Natural killer cell (primary cell): ENCODE measurements at regions not wholly inside any gene's neighbourhood (a gene's known extent, or its start where the extent isn't known, plus 50 kb on each side); places are given as distances from the start of the nearest gene placed in this dataset.

Experiments used
- ATAC-seq, 3 donors: fragments of 150-1000 bp in 2 of 3; fragments of 200-7000 bp in 1 of 3; cut with Tn5 transposase; 1 replicate in 1 of 3; 2 replicates in 2 of 3; pipeline ENCODE4 v1.10.0; 2021; ENCODE audit warnings: mild to moderate bottlenecking in 2 of 3, moderate library complexity in 2 of 3
- DNase-seq, 2 donors: peaks; one replicate each; pipeline versions ENCODE4 v3.0.0 to v3.0.0-alpha.2; 2013 to 2021; ENCODE audit warnings: mixed read lengths in 1 of 2
- H3K27ac ChIP-seq: one replicate; pipeline ENCODE4 v1.5.1; 2013; ENCODE audit warnings: mild to moderate bottlenecking, low read length
- H3K27me3 ChIP-seq: one replicate; pipeline ENCODE4 v1.6.1; 2013; ENCODE audit warnings: low read length; ENCODE audit not compliant: control insufficient read depth, insufficient read depth
- H3K36me3 ChIP-seq: one replicate; pipeline ENCODE4 v1.6.1; 2013; ENCODE audit warnings: low read length; ENCODE audit not compliant: control insufficient read depth, insufficient read depth
- H3K4me1 ChIP-seq: one replicate; pipeline ENCODE4 v1.6.1; 2013; ENCODE audit warnings: low read length; ENCODE audit not compliant: control insufficient read depth, insufficient read depth
- H3K4me3 ChIP-seq: one replicate; pipeline ENCODE4 v1.5.1; 2013; ENCODE audit warnings: low read length
- H3K9me3 ChIP-seq: one replicate; pipeline ENCODE4 v1.6.1; 2013; ENCODE audit warnings: low read length; ENCODE audit not compliant: control insufficient read depth, insufficient read depth
- H3K27ac Mint-ChIP-seq, 2 donors: one replicate each; pipeline ENCODE4 v1.8.0; 2022; ENCODE audit warnings: mild to moderate bottlenecking in 2 of 2, mixed read lengths in 2 of 2, moderate library complexity in 1 of 2
- H3K27me3 Mint-ChIP-seq, 2 donors: one replicate each; pipeline ENCODE4 v1.8.0; 2022; ENCODE audit warnings: low read depth in 2 of 2, mixed read lengths in 2 of 2
- H3K36me3 Mint-ChIP-seq: one replicate; pipeline ENCODE4 v1.8.0; 2022; ENCODE audit warnings: mixed read lengths
- H3K4me1 Mint-ChIP-seq, 2 donors: one replicate each; pipeline ENCODE4 v1.8.0; 2022; ENCODE audit warnings: mixed read lengths in 2 of 2
- H3K4me3 Mint-ChIP-seq: one replicate; pipeline ENCODE4 v1.8.0; 2022; ENCODE audit warnings: mild to moderate bottlenecking, moderate library complexity, mixed read lengths
- H3K9me3 Mint-ChIP-seq, 2 donors: one replicate each; pipeline ENCODE4 v1.8.0; 2022; ENCODE audit warnings: mixed read lengths in 2 of 2
- CTCF ChIP-seq: fragments of 200-600 bp; IDR thresholded peaks from one replicate; pipeline ENCODE4 v1.8.0; 2022; ENCODE audit warnings: antibody characterized with exemption
- WGBS: methylation state at CpG from one replicate; pipeline ENCODE4 v1.1.7; 2013; ENCODE audit warnings: missing lambda C conversion rate; ENCODE audit not compliant: insufficient coverage; 5-methylcytosine and 5-hydroxymethylcytosine counted together
- intact Hi-C: fragments of 100-400 bp; cut with micrococcal nuclease; formaldehyde crosslinking; loops from one replicate; pipeline ENCODE4 v1.14.2; 2022

GRCh38 chr4:10334506-10335028 is 122.7 kb downstream of the ZNF518B start:
- Histone ChIP-seq H3K27ac (no peak overlapping the region), H3K4me3 (no peak overlapping the region), H3K4me1 (no peaks in the 10 kb centered on the region), H3K27me3 (peaks cover 2% of the 10 kb centered on the region), H3K9me3 (no peaks in the 10 kb centered on the region), H3K36me3 (no peaks in the 10 kb centered on the region)
- intact Hi-C loops: no loop called here
- no peak overlapping the region for H3K27ac Mint-ChIP-seq
- no peak overlapping the region for H3K4me3 Mint-ChIP-seq
- no peak for DNase-seq
- no peak for TF ChIP-seq CTCF
- no peak for ATAC-seq
- WGBS: 89% methylated on average over 3 of the region's 3 CpGs
- peaks cover 6 to 41% of the 10 kb centered on the region in 2 donors for H3K27me3 Mint-ChIP-seq
- H3K9me3 Mint-ChIP-seq: no peaks in the 10 kb centered on the region
- H3K4me1 Mint-ChIP-seq: no peaks in the 10 kb centered on the region
- no peaks in the 10 kb centered on the region for H3K36me3 Mint-ChIP-seq

GRCh38 chr4:10333942-10334341 is 123.3 kb downstream of the ZNF518B start:
- Histone ChIP-seq H3K36me3 (no peaks in the 10 kb centered on the region), H3K4me1 (no peaks in the 10 kb centered on the region), H3K27me3 (peaks cover 2% of the 10 kb centered on the region), H3K4me3 (no peak overlapping the region), H3K27ac (no peak overlapping the region), H3K9me3 (no peaks in the 10 kb centered on the region)
- Mint-ChIP-seq H3K9me3 (no peaks in the 10 kb centered on the region), H3K36me3 (no peaks in the 10 kb centered on the region), H3K4me1 (no peaks in the 10 kb centered on the region), H3K4me3 (no peak overlapping the region), H3K27me3 (peaks cover 6 to 40% of the 10 kb centered on the region in 2 donors), H3K27ac (no peak overlapping the region)
- WGBS: no CpG with 5 or more reads among the region's 1 CpG
- TF ChIP-seq CTCF: no peak
- DNase-seq: no peak
- no peak for ATAC-seq
- intact Hi-C loops: no loop called here

GRCh38 chr4:10326075-10326474 is 131.2 kb downstream of the ZNF518B start:
- Histone ChIP-seq H3K9me3 (no peaks in the 10 kb centered on the region), H3K27me3 (no peaks in the 10 kb centered on the region), H3K27ac (no peak overlapping the region), H3K4me3 (no peak overlapping the region), H3K4me1 (no peaks in the 10 kb centered on the region), H3K36me3 (no peaks in the 10 kb centered on the region)
- intact Hi-C loops: no loop called here
- DNase-seq (no peak), ATAC-seq (no peak)
- Mint-ChIP-seq H3K4me1 (no peaks in the 10 kb centered on the region), H3K27me3 (peaks cover 5 to 7% of the 10 kb centered on the region in 2 donors), H3K27ac (no peak overlapping the region), H3K4me3 (no peak overlapping the region), H3K36me3 (no peaks in the 10 kb centered on the region), H3K9me3 (no peaks in the 10 kb centered on the region)
- 95% methylated on average over 5 of the region's 5 CpGs for WGBS
- TF ChIP-seq CTCF: no peak

GRCh38 chr4:10321931-10322330 is 135.3 kb downstream of the ZNF518B start:
- 38% methylated on average over 2 of the region's 2 CpGs for WGBS
- no peaks in the 10 kb centered on the region for H3K27me3 ChIP-seq
- intact Hi-C loops: no loop called here
- H3K4me1 ChIP-seq: no peaks in the 10 kb centered on the region
- H3K9me3 ChIP-seq: no peaks in the 10 kb centered on the region
- H3K36me3 ChIP-seq: no peaks in the 10 kb centered on the region
- H3K36me3 Mint-ChIP-seq: no peaks in the 10 kb centered on the region
- H3K4me3 Mint-ChIP-seq: no peak overlapping the region
- H3K27ac ChIP-seq: no peak overlapping the region
- H3K27me3 Mint-ChIP-seq: peaks cover under 1 to 5% of the 10 kb centered on the region in 2 donors
- H3K27ac Mint-ChIP-seq: no peak overlapping the region
- no peak for DNase-seq
- no peak for TF ChIP-seq CTCF
- ATAC-seq: no peak
- no peaks in the 10 kb centered on the region for H3K9me3 Mint-ChIP-seq
- no peak overlapping the region for H3K4me3 ChIP-seq
- no peaks in the 10 kb centered on the region for H3K4me1 Mint-ChIP-seq
